ENCODE measurements at regions not wholly inside any gene's neighbourhood (a gene's known extent, or its start where the extent isn't known, plus 50 kb on each side); places are given as distances from the start of the nearest gene placed in this dataset.
"Not testable (repeated sequence)": the region's sequence is repeated elsewhere in the genome, so short reads cannot be mapped to it uniquely, and the experiment has no call there.

DNA sequence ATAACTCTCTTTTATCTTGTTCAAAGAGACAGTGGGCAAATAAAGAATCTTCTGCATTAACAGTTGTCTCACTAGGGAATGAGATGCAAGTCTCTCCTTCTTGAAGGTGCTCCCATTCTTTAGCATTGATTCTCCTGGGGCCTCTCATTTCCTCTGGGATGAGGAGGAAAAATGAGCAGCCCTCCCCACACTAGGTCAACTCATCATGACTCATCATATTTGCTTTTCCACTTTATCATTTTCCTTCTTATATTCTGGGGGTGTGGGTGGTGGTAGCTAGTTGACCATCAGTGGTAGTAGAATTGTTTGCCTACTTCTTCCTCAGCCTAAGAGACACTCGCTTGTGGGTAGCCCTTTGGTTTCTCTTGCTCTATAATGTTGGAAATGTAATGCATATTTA is 182.0 kb upstream of the C1orf87 start:
- no peak overlapping the region for H3K4me3 ChIP-seq (ENCODE audit: low read depth, low read length)
- ChIA-PET CTCF (no interaction called here), POLR2A (no interaction called here)
- DNase-seq (ENCODE audit: low read depth, low spot score), result no peak
- TF ChIP-seq, protein P1, sequence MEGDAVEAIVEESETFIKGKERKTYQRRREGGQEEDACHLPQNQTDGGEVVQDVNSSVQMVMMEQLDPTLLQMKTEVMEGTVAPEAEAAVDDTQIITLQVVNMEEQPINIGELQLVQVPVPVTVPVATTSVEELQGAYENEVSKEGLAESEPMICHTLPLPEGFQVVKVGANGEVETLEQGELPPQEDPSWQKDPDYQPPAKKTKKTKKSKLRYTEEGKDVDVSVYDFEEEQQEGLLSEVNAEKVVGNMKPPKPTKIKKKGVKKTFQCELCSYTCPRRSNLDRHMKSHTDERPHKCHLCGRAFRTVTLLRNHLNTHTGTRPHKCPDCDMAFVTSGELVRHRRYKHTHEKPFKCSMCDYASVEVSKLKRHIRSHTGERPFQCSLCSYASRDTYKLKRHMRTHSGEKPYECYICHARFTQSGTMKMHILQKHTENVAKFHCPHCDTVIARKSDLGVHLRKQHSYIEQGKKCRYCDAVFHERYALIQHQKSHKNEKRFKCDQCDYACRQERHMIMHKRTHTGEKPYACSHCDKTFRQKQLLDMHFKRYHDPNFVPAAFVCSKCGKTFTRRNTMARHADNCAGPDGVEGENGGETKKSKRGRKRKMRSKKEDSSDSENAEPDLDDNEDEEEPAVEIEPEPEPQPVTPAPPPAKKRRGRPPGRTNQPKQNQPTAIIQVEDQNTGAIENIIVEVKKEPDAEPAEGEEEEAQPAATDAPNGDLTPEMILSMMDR (IDR thresholded peaks at IDR 0.05; ENCODE audit: insufficient read depth, low read length, missing control alignments), result no peak

DNA sequence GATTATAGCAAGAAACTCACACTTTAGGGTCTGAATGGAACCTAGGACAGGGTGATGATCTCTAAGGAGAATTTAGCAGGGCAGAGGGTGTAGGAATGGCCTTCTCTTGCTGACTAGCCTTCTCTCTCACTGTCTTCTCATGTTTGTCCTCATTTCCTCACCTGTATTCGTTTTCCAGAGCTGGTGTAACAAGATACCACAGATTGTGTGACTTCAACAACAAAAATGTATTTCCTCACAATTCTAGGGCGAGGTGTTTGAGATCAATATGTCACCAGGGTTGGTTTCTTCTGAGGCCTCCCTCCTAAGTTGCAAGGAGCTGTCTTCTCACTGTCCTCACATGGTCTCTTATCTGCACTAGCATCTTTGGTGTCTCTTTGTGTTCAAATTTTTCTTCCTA is 177.9 kb upstream of the C1orf87 start:
- no peak for DNase-seq (ENCODE audit: low read depth, low spot score)
- CTCF ChIA-PET, result no interaction called here
- H3K4me3 ChIP-seq (ENCODE audit: low read depth, low read length), result no peak overlapping the region
- TF ChIP-seq, protein P1 (IDR thresholded peaks at IDR 0.05; ENCODE audit: insufficient read depth, low read length, missing control alignments), result no peak
- POLR2A ChIA-PET, result no interaction called here

DNA sequence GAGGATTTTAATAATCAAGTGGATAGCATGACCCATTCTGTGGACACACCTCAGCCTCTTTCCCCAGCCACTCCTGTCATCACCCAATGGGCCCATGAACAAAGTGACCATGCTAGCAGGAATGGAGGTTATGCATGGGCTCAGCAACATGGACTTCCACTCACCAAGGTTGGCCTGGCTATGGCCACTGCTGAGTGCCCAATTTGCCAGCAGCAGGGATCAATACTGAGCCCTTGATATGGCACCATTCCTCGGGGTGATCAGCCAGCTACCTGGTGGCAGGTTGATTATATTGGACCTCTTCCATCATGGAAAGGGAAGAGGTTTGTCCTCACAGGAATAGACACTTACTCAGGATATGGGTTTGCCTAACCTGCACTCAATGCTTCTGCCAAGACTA is 173.9 kb upstream of the C1orf87 start:
- DNase-seq (ENCODE audit: low read depth, low spot score); CTCF ChIA-PET; H3K4me3 ChIP-seq (ENCODE audit: low read depth, low read length); POLR2A ChIA-PET: not testable (repeated sequence)

DNA sequence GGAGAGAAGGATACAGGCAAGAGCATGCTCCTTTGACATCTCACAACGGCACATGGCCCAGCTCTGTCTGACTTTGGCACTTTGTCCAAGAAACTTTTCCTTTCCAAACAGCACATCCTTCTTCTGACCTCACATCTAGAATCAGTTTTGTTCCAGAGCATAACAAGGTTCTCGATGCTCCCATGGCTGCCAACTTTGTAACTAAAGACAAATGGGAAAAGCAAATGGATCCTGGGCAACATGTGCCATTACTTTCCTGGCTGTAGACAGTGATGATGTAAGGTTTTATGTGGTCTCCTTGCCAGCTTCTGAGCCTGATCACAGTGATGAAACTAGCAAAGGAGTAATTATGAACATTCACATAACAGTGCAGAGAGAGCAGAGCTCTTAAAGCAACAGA is 171.8 kb upstream of the C1orf87 start:
- H3K4me3 ChIP-seq (ENCODE audit: low read depth, low read length), result no peak overlapping the region
- DNase-seq (ENCODE audit: low read depth, low spot score), result no peak
- ChIA-PET POLR2A (no interaction called here), CTCF (no interaction called here)
- TF ChIP-seq, protein P1 (IDR thresholded peaks at IDR 0.05; ENCODE audit: insufficient read depth, low read length, missing control alignments), result no peak

DNA sequence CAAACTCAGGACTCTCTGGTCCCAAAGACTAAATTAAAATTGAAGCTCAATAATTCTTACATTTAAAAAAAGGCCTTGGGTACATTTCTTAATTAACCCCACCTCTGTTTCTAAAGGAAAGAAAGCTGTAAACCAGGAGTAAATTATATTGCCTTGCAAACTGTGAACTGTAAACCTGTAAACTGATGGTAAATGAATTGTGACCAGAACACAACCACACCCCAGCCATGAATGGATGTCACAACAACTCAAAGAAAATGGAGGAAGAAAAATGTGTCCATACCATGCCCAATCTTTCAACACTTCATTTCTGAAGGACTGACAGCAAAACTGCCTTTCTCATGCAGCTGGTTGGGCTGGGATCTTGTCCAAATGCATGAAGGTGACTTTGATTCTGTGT is 171.3 kb upstream of the C1orf87 start:
- H3K4me3 ChIP-seq (ENCODE audit: low read depth, low read length), result no peak overlapping the region
- TF ChIP-seq, protein P1 (IDR thresholded peaks at IDR 0.05; ENCODE audit: insufficient read depth, low read length, missing control alignments), result no peak
- DNase-seq (ENCODE audit: low read depth, low spot score), result no peak
- ChIA-PET CTCF (no interaction called here), POLR2A (no interaction called here)

DNA sequence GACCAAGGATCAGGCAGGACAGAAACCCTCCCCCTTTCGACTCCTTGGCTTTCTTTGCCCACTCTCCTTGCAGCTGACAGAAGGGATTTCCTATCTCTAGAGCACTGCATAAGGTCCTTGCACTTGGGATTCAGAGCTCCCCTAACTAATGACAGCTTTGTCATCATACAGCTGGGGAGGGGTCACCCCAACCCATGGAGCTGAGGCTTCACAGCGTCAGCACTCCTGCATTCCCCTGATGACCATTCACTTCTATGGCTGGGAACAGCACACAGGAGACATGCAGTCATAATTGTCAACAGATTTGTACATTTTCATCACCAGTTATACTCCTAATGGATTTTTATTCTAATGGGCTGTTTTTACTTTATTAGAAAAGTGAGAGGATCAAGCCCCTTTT is 161.7 kb upstream of the C1orf87 start:
- TF ChIP-seq, protein P1 (IDR thresholded peaks at IDR 0.05; ENCODE audit: insufficient read depth, low read length, missing control alignments), result no peak
- no peak overlapping the region for H3K4me3 ChIP-seq (ENCODE audit: low read depth, low read length)
- no peak for DNase-seq (ENCODE audit: low read depth, low spot score)
- POLR2A ChIA-PET, result no interaction called here
- CTCF ChIA-PET, result no interaction called here

DNA sequence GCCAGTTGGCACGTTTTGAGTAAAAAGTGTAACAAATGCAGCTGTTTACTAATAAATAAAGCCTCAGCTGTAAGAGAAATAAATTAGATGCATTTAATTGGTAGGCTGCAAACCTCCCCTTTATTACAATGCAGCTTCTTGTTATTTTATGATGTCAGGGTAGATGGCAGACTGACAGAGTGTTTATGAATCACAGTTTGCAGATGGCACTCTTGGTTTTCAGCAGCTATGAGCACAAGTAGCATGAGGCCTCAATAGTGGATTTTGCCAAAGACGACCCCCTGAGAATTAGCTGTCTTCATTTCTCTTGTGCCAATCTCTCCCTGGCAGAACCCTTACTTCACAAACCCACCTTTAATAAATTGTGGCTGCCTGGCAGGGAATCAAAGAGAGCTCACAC is 161.2 kb upstream of the C1orf87 start:
- ChIA-PET CTCF (no interaction called here), POLR2A (no interaction called here)
- no peak overlapping the region for H3K4me3 ChIP-seq (ENCODE audit: low read depth, low read length)
- TF ChIP-seq, protein P1 (IDR thresholded peaks at IDR 0.05; ENCODE audit: insufficient read depth, low read length, missing control alignments), result no peak
- DNase-seq (ENCODE audit: low read depth, low spot score), result no peak
